HG03575 (cell line): ENCODE measurements at regions not wholly inside any gene's neighbourhood (a gene's known extent, or its start where the extent isn't known, plus 50 kb on each side); places are given as distances from the start of the nearest gene placed in this dataset.
"Not testable (repeated sequence)": the region's sequence is repeated elsewhere in the genome, so short reads cannot be mapped to it uniquely, and the experiment has no call there.

Experiments
- ATAC-seq: cut with Tn5 transposase; IDR thresholded peaks from one replicate; pipeline ENCODE4 v1.9.1; 2021; ENCODE audit not compliant: unreplicated experiment, insufficient number of reproducible peaks, low FRiP score; ENCODE audit errors: extremely low read depth

- ATAC-seq, result no peak
Observed at GRCh38 chr4:184335520-184335919, 117.8 kb upstream of the ENPP6 start.

- not testable (repeated sequence) for ATAC-seq
Observed at GRCh38 chr4:184333446-184333845, 115.8 kb upstream of the ENPP6 start.

- ATAC-seq, result no peak
Observed at GRCh38 chr4:184331268-184331995, 113.8 kb upstream of the ENPP6 start.

DNA sequence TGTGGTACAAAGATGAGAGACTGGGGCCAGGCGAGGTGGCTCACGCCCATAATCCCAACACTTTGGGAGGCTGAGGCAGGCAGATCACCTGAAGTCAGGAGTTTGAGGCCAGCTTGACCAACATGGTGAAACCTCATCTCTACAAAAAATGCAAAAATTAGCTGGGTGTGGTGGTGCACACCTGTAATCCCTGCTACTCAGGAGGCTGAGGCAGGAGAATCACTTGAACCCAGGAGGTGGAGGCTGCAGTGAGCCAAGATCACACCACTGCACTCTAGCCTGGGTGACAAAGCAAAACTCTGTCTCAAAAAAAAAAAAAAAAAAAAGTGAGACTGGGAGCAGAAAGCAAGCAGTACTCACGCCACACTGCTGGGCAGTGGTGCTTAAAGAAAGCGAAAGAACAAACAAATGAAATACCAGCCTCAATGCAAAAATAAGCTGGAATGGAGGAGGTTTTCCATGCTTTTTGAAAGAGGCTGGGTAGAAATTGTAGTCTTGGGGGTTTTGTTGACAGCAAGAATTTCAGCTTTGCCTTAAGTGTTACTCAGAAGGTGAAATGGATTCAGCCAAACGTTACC lies 112.9 kb upstream of the ENPP6 start:
- not testable (repeated sequence) for ATAC-seq

GRCh38 chr4:184329659-184330400 lies 112.2 kb upstream of the ENPP6 start:
- ATAC-seq, result peak; percentile 26

DNA sequence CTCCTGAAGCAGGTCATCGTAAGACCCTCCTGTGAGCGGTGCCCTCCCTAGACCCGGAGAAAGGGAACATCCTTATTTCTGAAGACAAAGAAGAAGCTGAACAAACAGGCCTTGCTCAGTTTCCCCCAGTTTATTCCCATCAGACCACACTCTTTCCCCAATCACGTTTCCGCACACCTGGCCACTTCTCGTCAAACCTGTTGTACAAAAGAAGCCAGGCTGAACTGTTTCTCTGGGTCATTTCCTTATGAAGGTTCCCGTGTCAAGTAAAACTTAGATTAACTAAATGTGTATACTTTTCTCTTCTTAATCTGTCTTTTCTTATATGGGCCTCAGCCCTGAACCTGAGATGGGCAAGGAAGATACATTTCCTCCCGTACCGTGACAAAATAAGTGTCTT lies 111.6 kb upstream of the ENPP6 start:
- no peak for ATAC-seq

GRCh38 chr4:184328022-184328736 lies 110.5 kb upstream of the ENPP6 start:
- peak; percentile 66 for ATAC-seq

DNA sequence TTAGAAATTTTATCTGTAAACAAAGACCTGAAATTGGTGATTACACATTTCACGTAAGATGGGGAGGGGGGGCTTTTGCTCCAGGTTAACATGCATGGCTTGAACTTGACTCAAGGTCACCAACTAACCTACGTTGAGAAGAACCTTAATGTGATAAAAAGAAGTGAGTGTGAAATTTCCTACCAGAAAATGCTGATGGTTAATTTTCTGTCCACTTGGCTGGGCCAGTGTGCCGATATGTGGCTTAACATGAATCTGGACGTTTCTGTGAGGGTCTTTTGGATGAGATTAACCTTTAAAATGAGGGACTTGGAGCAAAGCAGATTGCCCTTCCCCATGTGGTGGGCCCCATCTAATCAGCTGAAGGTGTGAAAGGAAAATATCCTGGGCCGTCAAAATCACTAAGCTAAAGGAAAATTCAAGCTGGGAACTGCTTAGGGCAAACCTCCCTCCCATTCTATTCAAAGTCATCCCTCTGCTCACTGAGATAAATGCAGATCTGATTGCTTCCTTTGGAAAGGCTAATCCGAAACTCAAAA lies 107.3 kb upstream of the ENPP6 start:
- no peak for ATAC-seq

DNA sequence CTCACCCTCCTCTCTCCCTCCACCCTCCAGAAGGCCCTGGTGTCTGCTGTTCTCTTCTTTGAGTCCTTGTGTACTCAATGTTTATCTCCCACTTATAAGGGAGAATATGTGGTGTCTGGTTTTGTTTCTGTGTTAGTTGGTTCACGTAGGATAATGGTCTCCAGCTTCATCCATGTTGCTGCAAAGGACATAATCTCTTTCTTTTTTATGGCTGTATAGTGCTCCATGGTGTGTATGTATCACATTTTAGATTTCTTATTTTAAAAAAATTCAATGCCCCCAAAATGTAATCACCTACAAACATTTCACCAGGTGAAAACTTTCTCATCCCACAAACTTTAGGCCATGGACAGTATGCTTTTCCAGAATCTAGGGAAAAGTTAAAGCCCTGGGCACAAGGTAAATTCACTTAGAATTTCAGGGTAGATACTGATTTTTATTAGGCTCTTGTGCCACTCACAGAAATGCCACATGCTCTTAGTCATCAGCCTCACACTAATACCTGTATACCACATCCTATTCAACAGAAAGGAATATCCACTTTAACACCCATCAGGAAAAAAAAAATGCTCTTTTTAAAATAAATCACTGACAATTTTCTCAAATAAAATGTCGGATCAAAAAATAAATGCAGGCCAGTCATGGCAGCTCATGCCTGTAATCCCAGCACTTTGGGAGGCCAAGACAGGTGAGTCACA lies 104.8 kb upstream of the ENPP6 start:
- ATAC-seq, result no peak

DNA sequence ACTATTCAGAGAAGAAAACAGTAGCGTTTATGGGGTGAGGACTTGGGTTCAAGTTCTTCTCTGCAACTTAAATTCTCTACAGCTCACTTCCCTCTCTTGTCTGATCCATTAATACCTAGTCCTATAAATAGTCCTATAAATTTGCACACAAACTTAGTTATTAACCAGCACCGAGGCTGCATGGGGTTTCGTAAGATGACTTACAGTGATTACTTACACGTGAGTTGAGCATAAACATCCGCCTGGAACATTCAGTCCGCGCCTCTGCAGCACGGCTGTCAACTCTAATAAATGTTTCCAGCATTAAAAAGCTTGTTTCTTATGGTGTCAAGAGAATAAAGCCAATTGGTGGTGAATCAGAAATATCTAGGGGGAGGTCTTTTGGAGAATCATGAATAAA lies 103.0 kb upstream of the ENPP6 start:
- no peak for ATAC-seq

DNA sequence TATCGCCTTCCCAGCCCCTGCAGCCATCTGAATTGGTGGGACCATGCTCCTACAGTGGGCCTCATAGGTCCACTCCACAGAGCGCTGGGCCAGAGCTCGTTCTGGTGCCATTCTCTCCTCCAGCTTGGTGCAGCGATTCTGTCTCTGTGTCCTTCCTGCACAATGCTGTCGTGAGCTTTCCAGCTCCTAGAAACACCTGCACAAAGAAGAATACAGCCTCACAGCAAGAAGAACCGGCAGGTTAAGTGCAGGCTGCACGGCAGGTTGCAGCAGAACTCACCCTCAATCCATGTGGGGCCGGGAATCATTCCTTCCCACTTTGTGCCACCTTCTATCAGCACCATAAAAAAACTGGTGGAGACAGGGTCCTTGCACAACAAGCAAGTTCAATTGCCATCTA lies 101.2 kb upstream of the ENPP6 start:
- no peak for ATAC-seq

DNA sequence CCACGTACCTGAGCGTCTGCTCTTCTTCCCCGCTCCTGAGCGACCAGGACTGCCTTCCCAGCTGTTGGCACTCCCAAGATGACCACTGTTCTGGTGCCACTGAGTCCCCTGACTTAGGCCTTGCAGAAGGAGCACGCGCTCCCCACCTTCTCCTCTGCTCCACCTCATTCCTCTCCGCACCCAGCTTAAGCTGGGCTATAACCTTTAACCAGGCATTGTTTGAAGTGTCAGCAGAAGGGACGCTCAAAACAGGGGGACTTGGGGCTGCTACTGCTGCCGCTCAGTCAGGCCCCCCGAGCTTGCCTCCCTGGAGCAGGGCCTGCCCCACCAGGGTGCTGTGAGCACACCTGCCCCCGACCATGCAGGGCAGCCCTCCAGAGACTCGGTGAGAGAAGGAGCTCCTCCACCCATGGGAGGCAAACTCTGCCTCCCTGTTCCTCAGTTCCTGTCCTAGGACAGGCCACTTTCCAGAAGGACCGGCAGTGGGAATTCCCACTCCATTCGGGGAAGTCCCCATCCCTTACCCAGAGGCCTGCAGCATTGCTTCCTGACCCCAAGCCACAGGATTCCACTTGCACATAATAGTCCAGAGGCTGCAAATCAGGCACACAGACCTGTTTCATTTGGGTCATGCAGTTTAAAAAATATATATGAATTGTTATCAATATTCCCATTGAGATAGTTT lies 99.7 kb upstream of the ENPP6 start:
- no peak for ATAC-seq

DNA sequence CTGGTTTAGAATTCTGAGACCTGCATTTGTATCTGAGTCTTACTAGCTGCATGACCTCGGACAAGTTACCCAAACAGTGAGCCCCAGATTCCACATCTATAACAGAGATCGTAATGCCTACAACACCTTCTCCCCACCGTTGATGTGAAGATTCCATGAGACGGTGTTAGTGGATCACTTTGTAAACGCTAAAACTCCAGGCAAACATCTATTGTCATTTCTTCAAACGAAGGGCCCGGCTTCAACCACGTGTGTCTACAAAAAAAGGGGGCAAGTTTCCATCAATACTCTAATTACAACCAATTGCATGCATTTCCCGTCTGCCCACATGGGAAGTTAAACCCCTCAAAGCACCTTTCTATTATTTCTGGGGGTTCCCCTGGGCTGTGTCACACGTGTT lies 99.1 kb upstream of the ENPP6 start:
- ATAC-seq, result no peak

DNA sequence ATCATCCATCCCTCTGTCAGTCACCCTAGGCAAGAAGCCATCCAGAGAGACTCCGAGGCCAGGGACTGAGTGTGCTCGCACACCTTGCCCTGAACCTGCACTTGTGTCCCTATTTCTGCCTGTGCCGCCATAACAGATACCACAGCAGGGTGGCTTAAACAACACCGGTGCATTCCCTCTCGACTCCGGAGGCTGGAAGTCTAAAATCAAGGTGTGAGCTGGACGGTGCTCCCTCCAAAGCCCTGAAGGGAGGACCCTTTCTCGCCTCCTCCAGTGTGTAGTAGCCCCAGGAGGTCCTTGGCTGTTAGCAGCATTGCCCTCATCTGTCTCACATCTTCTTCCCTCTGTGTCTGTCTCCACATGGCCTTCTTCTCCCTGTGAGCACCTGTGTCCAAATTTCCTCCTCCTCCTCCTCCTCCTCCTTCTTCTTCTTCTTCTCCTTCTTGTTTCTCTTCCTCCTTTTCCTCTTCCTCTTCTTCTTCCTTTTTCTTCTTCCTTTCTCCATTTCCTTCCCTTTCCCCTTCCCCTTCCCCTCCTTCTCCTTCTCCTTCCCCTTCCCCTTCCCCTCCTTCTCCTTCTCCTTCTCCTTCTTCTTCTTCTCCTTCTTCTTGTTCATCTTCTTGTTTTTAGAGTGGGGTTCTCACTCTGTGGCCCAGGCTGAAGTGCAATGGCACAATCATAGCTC lies 98.1 kb upstream of the ENPP6 start:
- ATAC-seq, result no peak

DNA sequence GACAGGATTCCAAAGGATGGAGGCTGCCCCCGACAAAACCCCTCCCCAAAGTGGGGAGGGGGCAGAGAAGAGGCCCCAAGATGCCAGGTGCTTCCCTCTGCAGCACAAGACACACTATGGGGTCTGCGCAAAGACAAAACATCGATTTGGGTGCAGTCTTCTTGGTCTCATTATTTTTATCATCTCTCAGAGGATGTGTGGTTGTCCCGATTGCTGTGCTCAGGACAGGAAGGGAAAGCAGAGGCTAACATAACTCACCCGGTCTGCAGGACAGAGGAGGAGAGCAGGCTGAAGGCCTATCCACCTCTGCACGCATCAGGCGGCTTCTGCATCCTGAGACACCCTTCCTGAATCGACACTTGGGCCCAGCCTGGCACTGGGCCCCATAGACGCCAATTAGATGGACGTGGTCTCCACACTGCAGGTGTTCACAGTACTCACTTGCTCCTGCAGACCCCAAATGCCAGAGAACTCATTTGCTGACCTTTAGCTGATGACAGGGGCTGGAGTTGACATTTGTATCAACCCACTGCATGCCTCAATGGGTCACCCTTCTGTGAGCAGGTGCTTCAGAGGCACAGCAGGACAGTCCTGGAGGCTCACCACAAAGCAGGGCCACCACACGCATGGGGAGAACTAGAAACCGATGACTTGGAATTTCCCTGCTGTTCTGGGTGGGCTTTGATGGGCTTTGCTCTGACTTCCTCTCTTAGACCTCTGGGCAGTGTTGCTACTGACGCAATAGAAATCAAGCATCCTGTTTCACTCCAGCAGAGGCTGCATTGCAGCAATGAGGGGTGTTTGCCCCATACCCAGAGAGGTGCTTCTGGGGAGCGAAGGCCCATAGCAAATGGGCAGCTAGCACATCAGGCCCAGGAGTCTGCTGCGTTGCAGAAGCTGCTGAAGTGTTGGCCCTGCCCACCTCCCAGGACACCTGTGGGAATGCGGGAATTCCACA lies 96.3 kb upstream of the ENPP6 start:
- ATAC-seq, result peak; percentile 51

DNA sequence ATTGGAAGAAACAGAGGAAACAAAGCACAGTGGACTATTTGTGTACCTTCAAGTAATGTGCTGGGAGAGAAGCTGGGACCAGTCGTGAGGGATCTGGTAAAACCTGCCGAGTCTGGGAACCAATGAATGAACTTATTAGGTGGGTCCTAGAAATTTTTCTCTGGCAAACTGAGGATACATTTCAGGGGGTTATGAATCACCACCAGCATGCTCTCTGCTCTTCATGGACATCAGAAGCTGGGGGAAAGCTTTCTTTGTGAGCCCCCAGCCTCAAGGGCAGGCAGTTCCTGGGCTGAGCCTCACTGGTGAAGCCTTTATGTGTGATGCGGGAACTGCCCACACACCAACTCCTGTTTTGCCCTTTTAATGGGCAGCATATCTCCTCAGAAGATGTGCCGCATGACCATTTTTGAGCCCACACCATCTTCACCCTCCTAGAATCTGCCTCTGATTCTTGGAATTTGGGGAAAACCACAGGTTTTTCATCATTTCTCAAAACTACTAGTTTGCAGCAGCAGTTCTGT lies 95.4 kb upstream of the ENPP6 start:
- no peak for ATAC-seq

- no peak for ATAC-seq
Observed at GRCh38 chr4:184312126-184312525, 94.5 kb upstream of the ENPP6 start.
